ENCODE measurements at regions not wholly inside any gene's neighbourhood (a gene's known extent, or its start where the extent isn't known, plus 50 kb on each side); places are given as distances from the start of the nearest gene placed in this dataset.
"Not testable (repeated sequence)": the region's sequence is repeated elsewhere in the genome, so short reads cannot be mapped to it uniquely, and the experiment has no call there.

DNA sequence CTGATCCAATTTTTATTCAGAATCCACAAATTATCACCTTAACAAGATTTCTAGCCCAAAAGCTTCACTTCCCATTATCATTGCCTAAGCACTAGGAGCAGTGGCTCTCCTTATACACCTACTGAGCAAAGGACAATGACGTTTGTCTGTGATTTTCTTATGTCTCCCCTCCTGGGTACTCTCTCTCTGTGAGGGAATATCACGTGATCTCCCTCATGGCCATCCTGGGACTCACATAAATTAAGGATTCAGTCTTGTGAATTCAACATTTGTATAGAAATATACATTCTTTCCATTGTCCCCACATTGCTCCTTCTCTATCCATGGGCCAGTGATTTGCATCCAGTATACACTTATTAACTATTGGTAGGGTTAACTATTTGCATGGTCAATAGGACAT, 476.5 kb downstream of the PLK2 start:
- in situ Hi-C loops (cut with MboI; ENCODE audit: low sequenced_read_pairs) = no loop called here

DNA sequence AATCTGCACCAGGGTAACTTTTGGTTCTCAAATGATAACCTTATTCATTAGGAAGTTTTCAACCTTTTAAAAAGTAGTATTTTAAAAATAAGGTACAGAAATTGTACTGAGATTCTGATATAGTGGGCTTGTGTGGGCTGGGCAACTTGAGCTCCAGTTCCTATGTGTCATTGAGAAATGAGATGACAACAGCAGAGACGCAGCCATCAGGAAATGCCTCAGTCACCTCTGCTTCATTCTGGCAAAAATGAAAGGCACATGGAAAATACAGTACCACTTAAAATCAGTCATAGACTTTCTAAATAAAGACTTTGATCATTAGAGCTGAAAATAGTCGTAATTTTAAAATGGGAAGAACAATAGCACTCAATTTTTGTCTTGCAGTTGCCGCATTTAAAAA, 480.2 kb downstream of the PLK2 start:
- in situ Hi-C loops (cut with MboI; ENCODE audit: low sequenced_read_pairs) = no loop called here

DNA sequence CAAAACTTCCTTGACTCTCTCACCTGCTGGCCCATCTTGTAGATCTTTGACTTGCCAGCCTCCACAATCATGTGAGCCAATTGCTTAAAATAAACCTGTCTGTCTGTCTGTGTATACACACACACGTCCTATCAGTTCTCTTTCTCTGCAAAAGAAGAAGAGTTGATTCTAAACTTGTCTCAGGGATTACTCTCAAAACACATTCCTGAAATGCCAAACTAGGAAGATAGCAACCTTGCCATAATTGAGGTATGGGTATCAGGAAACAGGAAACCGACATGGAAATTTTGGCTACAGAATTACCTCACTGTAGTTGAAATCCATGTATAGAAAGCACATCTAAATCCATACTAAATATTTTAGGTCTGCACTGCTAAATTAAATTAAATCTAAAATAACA, 483.4 kb downstream of the PLK2 start:
- in situ Hi-C loops (cut with MboI; ENCODE audit: low sequenced_read_pairs) = no loop called here

DNA sequence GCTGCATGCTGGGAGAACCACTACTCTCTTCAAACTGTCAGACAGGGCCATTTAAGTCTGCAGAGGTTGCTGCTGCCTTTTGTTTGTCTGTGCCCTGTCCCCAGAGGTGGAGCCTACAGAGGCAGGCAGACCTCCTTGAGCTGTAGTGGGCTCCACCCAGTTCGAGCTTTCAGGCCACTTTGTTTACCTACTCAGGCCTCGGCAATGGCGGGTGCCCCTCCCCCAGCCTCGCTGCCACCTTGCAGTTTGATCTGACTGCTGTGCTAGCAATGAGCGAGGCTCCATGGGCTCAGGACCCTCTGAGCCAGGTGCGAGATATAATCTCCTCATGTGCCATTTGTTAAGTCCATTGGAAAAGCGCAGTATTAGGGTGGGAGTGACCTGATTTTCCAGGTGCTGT, 487.8 kb downstream of the PLK2 start:
- in situ Hi-C loops (cut with MboI; ENCODE audit: low sequenced_read_pairs) = not testable (repeated sequence)

DNA sequence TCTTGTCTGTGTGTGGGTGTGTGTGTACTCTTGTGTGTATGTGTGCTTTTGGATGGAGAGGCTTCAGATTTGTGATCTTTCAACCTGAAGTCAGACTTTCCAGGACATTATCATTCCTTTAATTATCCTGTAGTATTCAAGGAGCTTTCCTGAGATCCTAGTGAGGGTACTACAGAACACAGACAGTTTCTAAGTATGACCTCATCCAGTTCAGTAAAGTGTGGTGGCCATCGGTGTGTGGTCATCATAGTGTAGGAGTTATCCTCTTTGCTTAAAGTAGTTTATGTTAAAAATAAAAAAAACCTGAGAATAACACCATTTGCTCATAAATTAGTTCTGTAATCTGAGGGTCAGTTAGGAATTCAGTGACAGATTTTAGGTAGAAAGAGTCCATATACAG, 478.0 kb upstream of the ACTBL2 start:
- in situ Hi-C loops (cut with MboI; ENCODE audit: low sequenced_read_pairs) = no loop called here

DNA sequence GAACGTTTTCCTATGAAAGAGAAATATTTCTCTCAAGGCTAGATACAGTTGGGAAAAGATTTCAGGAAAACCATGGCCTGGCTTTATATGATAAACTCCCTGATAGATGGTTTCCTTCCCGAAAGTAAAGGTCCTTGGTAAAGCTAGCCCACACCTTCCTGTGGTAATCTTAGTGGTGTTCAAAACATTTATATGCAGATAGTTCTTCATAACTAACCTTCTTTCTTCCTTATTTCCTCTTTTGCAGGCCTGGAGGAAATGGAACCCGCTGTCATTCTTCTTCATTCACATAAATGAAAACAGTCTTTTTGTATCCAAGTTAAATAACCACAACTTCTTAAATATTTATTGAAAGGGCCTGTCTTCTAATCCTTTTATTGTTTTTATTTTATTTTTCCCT, 474.0 kb upstream of the ACTBL2 start:
- in situ Hi-C loops (cut with MboI; ENCODE audit: low sequenced_read_pairs) = no loop called here

DNA sequence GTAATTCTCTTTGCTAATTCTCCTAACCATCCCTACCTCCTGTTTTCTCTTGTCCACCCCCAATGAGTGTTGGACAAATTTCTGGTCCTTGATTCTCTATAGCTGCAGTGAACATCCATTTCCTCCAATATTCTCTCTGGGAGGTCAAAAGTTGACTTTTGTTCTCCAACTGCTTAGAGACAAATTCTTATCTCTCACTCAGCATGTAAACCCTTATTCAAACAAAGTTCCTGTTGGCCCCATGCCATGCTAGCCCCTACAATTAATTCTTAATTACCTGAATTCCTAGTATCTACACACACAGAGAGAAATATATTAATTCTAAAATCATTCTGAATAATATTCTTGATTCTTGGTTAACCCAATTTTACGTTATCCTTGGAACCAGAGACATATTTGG, 472.9 kb upstream of the ACTBL2 start:
- in situ Hi-C loops (cut with MboI; ENCODE audit: low sequenced_read_pairs) = no loop called here

DNA sequence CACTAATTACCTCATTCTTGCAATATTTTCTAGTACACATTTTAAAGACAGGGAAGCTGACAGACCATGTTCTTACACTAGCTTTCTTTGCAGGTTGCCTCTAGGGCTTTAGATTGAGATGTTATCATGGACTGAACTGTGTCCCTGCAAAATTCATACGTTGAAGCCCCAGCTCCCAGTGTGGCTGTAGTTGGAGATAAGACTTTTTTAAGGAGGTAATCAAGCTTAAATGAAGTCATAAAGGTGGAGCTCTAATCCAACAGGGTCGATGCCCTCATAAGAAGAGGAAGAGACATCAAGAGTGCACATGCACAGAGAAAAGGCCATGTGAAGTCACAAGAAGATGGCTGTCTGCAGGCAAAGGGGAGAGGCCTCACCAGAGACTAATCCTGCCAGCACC, 471.2 kb upstream of the ACTBL2 start:
- in situ Hi-C loops (cut with MboI; ENCODE audit: low sequenced_read_pairs) = no loop called here

DNA sequence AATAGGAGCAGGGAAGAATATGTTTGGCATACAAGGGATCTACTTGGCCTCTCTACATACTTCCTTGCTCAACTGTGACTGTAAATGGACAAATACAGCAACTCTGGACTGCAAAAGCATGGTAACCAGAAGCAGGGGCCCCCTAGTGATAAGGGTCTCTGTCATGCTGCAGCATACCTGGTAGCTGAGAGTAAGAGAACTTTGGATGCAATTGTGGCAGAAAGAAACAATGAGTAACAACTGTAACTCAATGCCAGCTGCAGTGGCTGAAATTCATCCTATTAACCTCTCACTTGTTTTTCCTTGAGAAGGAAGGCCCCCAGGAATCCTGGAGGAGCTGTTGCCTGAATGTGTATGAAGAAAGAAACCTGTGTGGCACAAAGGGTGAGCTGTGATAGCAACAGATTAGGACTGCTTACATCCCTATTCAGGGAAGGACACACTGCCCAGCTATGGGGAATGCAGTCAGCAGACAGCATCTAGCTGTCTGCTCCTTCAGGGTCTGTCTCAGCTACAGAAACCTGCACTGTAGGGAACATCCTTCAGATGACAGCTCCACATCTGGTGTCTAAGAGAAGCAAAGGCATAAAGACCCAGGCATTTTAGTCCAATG, 468.1 kb upstream of the ACTBL2 start:
- in situ Hi-C loops (cut with MboI; ENCODE audit: low sequenced_read_pairs) = no loop called here

DNA sequence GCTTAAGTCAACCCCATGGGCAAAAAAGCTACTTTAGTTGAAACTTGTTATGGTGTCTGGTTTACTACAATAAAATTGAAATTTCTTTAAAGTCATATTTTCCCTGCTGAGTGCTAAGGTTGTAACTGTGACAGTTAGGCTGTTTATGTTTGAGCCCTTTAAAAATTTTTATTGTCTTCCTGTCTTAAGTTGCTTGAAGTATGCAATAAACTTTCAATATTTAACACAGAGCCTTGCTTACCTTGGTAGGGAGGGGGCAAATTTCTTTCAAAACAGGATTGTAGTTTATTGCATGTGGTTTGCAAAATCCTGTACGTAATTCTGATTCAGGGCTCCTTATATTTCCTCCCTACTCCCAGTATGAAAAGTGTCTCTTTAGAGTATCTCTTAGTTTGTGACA, 465.5 kb upstream of the ACTBL2 start:
- in situ Hi-C loops (cut with MboI; ENCODE audit: low sequenced_read_pairs) = no loop called here

DNA sequence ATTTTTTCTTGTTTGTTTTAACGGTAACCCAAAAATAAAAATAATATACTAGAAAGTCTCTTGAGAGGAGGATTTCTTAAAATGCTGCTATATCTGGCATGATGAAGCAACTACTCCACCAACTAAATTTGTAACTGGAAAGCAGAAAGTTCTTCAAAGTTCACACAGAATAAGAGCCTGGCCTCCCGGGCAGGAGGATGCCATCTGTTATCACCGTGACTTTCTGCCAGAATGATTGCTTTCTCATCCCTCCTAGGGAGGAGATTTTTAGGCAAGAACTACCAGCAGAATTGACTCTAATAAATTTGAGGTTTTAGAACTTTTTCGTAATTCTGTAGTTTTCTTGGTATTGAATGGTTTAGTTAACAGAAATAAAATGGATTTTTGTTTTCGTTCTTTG, 464.6 kb upstream of the ACTBL2 start:
- in situ Hi-C loops (cut with MboI; ENCODE audit: low sequenced_read_pairs) = no loop called here

DNA sequence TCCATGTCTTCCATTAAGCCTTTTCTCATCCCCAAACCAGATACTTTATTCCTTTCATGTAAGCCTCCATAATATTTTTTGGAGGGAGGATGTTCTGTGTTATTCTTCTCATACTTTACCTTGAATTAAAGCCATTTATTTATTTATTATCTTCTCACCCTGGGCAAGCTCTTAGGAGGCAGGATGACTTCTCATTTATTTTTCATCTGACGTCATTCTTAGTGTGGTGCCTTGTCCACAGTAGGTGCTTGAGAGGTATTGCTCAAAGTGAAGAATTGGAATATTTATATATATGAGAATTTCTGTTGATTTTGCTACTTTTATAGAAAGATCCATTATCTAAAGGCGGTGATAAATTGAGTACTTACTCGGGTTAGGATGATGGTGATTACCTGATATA, 458.3 kb upstream of the ACTBL2 start:
- in situ Hi-C loops (cut with MboI; ENCODE audit: low sequenced_read_pairs) = no loop called here

DNA sequence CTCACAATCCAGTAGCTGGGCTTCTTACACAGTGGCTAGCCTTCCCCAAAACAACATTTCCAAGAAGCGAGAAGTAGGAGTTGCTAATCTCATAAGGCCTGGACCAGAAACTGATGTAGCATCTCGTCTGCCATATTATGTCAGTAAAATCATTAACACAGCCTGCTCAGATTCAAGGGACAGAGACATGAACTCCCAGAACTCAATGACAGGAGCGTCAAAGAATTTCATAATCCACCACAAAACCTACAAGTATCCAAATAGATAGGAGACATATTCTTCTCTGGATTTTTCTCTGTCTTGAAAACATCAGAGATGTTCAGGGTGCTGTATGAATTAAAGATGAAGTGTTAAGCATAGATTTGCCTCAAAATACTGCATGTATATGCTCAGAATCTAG, 457.6 kb upstream of the ACTBL2 start:
- in situ Hi-C loops (cut with MboI; ENCODE audit: low sequenced_read_pairs) = no loop called here

DNA sequence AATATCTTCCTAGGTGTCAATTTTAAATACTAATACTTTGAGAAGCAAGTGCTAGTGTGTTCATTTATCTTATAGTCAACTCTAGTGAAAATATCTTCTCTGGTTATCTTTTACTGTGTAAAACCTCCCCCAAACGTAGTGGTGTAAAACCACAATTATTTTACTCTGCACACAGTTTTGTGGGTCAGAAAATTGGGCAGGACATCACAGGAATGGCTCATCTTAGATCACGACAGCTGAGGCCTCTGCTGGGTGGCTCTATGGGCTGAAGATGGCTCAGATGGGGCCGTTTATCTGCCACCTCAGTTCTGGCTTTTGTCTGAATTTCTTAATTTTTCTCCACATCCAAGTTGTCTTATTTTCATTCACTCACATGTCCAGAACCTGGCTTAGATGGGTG, 457.2 kb upstream of the ACTBL2 start:
- in situ Hi-C loops (cut with MboI; ENCODE audit: low sequenced_read_pairs) = no loop called here

DNA sequence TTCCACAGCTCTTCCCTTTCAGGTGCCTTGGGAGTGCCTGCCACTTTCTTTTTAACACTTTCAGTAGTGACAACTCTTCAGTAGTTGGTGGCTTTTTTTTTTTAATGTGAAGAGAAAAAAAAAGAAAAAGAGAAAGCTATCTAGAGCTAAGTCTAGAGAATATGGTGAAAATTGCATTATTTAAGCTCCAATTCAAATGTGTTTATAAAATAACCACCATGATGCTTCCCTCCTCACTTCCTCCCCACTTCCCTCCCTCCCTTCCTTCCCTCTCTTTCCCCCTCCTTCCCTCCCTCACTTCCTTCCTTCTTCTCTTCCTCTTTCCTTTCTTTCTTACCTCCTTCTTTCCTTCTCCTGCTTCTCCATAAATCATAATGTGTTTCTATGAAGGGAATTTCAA, 456.7 kb upstream of the ACTBL2 start:
- in situ Hi-C loops (cut with MboI; ENCODE audit: low sequenced_read_pairs) = no loop called here

DNA sequence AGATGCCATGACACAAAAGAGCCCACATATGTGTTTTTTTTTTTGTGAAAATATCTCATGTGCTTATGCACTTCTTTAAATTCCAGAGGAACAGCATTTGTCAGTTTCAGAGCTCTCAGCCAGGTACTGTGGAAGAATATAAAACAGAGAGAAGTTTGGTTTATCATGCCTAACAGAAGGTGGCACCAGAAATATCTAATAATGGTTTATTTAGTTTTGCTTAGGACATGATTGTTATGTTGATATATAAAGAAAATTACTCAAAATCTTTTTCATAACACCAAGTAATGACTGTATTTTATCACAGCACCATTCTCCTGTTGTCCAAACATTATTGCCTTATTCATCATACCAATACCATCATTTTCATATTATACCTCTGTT, 455.6 kb upstream of the ACTBL2 start:
- in situ Hi-C loops (cut with MboI; ENCODE audit: low sequenced_read_pairs) = no loop called here

DNA sequence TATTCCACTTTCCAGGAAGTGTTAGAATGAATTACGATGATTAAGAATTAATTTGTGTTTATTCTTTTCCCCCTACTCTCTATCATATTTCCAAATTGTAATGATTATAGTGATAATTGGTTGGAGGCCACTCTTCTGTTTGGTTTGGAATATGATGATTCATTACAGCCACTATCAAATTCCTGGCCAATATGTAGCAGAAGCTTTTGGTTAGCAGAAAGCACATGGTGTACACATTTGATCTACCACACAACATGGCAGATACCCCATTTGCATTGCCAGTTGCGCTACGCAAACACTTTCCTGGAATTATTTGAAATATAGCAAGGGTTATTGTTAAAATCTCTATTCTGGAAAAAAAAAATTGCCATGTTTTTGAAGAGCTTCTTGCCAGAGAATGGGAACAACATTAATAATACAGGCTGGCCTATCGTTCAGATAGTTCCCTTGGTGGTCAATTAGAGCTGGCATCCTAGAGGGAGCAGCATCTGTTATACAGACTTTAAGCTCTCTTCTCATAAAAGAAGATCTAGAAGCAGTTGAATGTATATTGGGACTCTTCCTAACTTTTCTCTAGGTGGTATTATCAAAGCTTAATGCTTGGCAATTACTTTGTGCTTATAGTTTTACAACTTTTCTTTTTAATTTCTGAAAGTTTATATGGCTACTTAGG, 455.0 kb upstream of the ACTBL2 start:
- in situ Hi-C loops (cut with MboI; ENCODE audit: low sequenced_read_pairs) = no loop called here

DNA sequence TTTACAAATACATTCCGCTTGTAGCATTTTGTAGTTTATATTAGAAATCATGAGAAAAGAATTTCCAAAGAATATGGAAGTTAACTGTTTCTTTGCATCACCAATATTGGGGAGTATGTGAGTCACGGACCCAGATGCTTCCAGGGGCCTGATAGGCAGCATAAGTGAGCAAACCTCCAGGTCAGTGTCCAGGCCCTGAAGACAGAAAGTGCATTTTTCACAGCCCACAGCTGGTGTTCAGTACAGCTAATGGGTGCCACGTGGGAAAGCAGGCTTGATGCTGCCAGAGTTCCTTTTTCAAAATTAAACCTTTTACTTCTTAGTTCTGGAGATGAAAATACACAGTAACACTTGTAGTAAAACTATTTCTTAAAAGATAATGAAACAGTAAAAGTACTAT, 454.4 kb upstream of the ACTBL2 start:
- in situ Hi-C loops (cut with MboI; ENCODE audit: low sequenced_read_pairs) = no loop called here

DNA sequence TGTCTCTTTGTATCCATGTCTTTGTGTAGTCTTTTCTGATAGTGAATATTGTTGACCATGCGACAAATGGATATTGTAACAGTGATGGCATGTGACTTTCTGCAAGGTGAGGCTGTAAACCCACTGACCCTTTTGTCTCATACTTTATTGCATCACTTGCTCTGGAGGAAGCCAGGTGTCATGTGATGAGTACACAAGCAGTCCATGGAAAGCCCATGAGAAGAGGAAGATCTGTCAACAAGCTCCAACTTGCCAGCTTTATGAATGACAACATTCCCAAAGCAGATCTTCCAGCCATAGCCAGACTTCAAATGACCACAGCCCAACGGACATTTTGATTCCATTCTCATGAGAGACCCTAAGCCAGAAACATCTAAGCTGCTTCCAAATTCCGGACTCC, 450.1 kb upstream of the ACTBL2 start:
- in situ Hi-C loops (cut with MboI; ENCODE audit: low sequenced_read_pairs) = no loop called here

DNA sequence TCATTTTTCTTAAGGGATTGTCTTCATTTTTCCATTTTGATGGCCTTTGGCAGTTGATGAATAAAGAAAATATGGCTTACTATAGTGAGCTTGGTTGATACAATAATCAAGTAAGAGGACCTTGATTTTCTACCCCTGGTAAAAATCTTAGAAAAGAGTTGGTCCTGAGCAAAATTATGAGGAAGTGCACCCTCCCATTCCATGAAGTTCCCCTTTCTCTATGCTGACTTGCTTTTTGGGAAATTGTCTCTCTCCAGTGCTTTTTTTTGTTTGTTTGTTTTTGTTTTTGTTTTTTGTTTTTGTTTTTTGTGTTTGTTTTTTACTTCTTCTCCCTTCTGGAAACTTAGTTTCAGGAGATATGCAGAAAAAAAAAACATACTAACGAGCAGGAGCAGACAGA, 449.2 kb upstream of the ACTBL2 start:
- in situ Hi-C loops (cut with MboI; ENCODE audit: low sequenced_read_pairs) = no loop called here

DNA sequence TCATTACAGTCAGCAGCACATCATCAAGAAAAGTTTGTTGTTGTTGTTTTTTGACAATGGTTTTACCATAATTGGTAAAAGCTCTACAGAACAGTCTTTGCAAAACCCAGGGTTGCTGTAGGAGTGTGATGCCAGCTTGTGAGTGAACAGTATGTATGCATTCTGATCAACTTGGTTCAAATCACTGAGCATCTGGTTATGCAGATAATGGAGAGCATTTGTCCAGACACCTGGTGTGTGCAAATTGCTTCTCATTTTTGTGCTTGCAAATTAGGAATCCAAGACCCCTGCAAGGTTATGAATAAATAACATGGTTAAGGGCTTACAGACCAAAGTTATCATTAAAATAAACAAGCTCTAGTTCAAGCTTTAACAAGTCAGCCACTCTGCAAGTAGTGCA, 448.7 kb upstream of the ACTBL2 start:
- in situ Hi-C loops (cut with MboI; ENCODE audit: low sequenced_read_pairs) = no loop called here

DNA sequence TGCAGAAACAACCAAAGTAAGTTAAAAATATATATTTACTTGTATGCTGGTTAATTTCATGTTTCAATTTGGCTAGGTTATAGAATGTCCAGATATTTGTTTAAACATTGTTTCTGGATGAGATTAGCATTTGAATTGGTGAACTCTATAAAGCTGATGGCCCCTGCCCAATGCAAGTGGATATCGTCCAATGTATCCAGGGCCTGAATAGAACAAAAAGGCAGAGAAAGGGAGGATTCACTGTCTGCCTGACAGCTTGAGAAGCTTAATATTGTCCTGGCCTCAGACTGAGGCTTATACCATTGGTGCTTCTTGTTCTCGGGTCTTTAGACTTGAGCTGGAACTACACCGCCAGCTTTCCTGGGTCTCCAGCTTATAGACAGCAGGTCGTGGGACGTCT, 446.7 kb upstream of the ACTBL2 start:
- in situ Hi-C loops (cut with MboI; ENCODE audit: low sequenced_read_pairs) = no loop called here

DNA sequence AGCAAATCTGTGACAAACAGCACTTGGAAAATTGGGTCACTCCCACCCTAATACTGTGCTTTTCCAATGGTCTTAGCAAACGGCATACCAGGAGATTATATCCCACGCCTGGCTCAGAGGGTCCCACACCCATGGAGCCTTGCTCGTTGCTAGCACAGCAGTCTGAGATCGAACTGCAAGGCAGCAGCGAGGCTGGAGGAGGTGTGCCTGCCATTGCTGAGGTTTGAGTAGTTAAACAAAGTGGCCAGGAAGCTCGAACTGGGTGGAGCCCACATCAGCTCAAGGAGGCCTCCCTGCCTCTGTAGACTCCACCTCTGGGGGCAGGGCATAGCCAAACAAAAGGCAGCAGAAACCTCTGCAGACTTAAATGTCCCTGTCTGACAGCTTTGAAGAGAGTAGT, 440.5 kb upstream of the ACTBL2 start:
- in situ Hi-C loops (cut with MboI; ENCODE audit: low sequenced_read_pairs) = not testable (repeated sequence)

All from hTERT RPE-1 (cell line).